ENCODE measurements at regions not wholly inside any gene's neighbourhood (a gene's known extent, or its start where the extent isn't known, plus 50 kb on each side); places are given as distances from the start of the nearest gene placed in this dataset.

DNA sequence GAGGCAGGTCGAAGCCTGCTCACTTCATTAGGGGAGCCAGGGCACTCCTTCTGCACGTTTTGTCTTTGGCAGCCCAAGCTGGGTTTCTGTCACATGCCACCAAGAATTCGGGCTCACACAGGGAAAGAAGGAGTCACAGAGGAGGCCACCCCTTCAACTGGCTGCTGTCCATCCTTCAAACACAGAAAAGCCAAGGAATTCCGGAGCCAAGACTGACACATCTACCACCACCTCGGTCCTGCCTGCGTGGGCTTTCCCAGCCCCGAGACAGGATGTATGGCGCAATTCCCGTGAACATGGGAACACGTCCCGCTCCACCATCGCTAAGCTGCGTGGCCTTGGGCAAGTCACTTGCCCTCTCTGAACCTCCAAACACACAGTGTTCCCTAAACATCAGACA is 70.4 kb downstream of the NCOR2 start:
- no peak overlapping the region for H3K4me3 ChIP-seq
- DNase-seq, result no peak
- 61% methylated on average over 3 of the region's 13 CpGs for WGBS (ENCODE audit: insufficient coverage, low coverage, low lambda C conversion rate, missing lambda C conversion rate)
- H3K9me3 ChIP-seq, result no peaks in the 10 kb centered on the region
- TF ChIP-seq POLR2A (IDR thresholded peaks at IDR 0.05), result no peak
- TF ChIP-seq, protein P1, sequence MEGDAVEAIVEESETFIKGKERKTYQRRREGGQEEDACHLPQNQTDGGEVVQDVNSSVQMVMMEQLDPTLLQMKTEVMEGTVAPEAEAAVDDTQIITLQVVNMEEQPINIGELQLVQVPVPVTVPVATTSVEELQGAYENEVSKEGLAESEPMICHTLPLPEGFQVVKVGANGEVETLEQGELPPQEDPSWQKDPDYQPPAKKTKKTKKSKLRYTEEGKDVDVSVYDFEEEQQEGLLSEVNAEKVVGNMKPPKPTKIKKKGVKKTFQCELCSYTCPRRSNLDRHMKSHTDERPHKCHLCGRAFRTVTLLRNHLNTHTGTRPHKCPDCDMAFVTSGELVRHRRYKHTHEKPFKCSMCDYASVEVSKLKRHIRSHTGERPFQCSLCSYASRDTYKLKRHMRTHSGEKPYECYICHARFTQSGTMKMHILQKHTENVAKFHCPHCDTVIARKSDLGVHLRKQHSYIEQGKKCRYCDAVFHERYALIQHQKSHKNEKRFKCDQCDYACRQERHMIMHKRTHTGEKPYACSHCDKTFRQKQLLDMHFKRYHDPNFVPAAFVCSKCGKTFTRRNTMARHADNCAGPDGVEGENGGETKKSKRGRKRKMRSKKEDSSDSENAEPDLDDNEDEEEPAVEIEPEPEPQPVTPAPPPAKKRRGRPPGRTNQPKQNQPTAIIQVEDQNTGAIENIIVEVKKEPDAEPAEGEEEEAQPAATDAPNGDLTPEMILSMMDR (IDR thresholded peaks at IDR 0.05), result no peak
- no peaks in the 10 kb centered on the region for H3K27me3 ChIP-seq
- H3K27ac ChIP-seq, result no peak overlapping the region
- H3K36me3 ChIP-seq, result no peaks in the 10 kb centered on the region
- intact Hi-C loops (cut with DNase I), result no loop called here
- no peak for ATAC-seq
- H3K4me1 ChIP-seq, result peaks cover 0 to 42% (median 13%) of the 10 kb centered on the region in 4 donors

DNA sequence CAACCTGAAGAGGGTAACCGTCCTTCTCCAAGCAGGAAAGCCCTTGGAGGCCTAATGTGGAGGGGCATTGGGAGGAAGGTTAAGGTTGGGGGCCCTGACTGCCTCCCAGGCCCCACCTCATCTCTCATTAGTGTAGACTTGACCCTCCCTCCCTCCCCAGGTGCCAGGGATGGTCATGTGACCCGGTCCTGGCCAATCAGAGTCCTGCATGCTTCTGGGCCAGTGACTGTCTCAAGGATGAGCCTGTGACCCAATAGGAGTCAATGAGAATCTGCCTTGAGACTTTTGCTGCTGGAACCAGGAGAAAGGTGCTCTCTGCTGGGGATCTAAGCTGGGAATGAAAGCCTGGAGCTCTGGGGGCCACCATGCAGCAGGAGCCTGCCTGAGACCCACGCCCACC is 70.8 kb downstream of the NCOR2 start:
- no peaks in the 10 kb centered on the region for H3K36me3 ChIP-seq
- H3K27me3 ChIP-seq, result no peaks in the 10 kb centered on the region
- WGBS (ENCODE audit: insufficient coverage, low coverage, low lambda C conversion rate, missing lambda C conversion rate), result 80% methylated on average over 1 of the region's 3 CpGs
- no peak for DNase-seq
- no peak for TF ChIP-seq POLR2A (IDR thresholded peaks at IDR 0.05)
- TF ChIP-seq, protein P1 (IDR thresholded peaks at IDR 0.05), result no peak
- peaks cover 0 to 47% (median 14%) of the 10 kb centered on the region in 4 donors for H3K4me1 ChIP-seq
- no peak for ATAC-seq
- no peak overlapping the region for H3K4me3 ChIP-seq
- intact Hi-C loops (cut with DNase I), result no loop called here
- H3K27ac ChIP-seq, result no peak overlapping the region
- H3K9me3 ChIP-seq, result no peaks in the 10 kb centered on the region

DNA sequence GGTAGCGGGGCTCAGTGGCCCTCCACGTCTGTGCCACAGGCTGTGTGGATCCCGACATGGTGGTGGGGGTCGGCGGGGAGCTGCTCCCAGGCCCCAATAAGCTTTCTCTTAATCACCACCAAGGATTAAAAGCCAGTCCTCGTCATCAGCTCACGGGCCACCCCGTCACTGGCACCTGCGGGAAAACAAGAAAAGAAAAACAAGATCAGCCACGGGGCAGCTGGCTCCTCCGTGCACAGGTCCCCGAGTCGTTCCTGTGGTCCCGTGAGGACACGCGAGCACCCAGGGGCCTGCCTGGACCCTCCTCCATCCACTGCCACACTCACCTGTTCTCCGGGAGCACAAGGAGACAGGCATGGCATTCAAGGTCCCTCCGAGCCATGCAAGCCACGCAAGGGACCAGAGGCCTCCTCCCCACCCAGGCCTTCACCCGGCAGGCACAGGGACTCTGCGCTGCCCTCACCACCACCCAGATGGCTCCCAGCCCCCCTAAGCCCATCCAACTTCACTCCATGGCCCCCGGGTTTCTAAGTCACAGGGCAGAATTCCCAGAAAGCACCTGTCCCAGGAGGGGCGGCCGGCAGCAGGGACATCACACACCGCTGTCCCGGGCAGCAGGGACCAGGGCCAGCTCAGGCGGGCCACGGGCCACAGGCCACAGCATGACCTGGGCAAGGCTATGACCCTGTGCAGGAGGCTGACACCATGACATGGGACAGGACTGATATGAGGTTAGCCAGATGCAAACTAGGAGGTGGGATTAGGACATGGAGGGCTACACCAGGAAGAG is 72.0 kb downstream of the NCOR2 start:
- no peak for TF ChIP-seq POLR2A (IDR thresholded peaks at IDR 0.05)
- TF ChIP-seq, protein P1 (IDR thresholded peaks at IDR 0.05), result no peak
- H3K9me3 ChIP-seq, result no peaks in the 10 kb centered on the region
- H3K27me3 ChIP-seq, result no peaks in the 10 kb centered on the region
- 68% methylated on average over 14 of the region's 28 CpGs for WGBS (ENCODE audit: insufficient coverage, low coverage, low lambda C conversion rate, missing lambda C conversion rate)
- no peak overlapping the region for H3K4me3 ChIP-seq
- DNase-seq (peak; percentile 74 to 87 (median 86)), ATAC-seq (peak; percentile 60 to 75 (median 67))
- H3K4me1 ChIP-seq, result peaks cover 0 to 59% (median 19%) of the 10 kb centered on the region in 4 donors
- H3K36me3 ChIP-seq, result no peaks in the 10 kb centered on the region
- intact Hi-C loops (cut with DNase I), result no loop called here
- H3K27ac ChIP-seq, result peak overlapping the region in 1 of 3 donors; percentile 33

DNA sequence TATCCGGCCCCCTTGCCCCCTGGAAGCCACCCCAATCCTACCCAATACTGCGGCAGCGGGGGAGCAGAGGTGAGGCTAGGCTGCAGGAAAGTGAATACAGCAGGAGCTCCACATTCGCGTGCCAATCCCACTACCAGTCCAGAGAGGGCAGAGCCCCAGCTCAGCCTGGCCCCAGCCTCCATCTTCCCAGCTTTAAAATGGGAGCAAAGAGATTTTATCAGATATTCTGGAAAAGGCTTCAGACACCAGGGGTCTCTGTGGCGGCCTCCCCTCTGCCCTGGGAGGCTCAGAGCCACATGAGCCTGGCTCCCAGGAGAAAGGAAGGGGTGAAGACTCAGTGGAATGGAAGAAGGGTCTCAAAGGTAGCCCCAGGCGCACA is 72.7 kb downstream of the NCOR2 start:
- WGBS (ENCODE audit: insufficient coverage, low coverage, low lambda C conversion rate, missing lambda C conversion rate), result 100% methylated on average over 1 of the region's 7 CpGs
- DNase-seq (no peak), ATAC-seq (no peak)
- H3K36me3 ChIP-seq, result no peaks in the 10 kb centered on the region
- intact Hi-C loops (cut with DNase I), result no loop called here
- no peak overlapping the region for H3K4me3 ChIP-seq
- peak overlapping the region in 1 of 3 donors; percentile 33 for H3K27ac ChIP-seq
- no peak for TF ChIP-seq POLR2A (IDR thresholded peaks at IDR 0.05)
- TF ChIP-seq, protein P1 (IDR thresholded peaks at IDR 0.05), result no peak
- H3K4me1 ChIP-seq, result peaks cover 0 to 59% (median 19%) of the 10 kb centered on the region in 4 donors
- no peaks in the 10 kb centered on the region for H3K9me3 ChIP-seq
- no peaks in the 10 kb centered on the region for H3K27me3 ChIP-seq

Measured in right lobe of liver (tissue), 6 donors.